Ishikawa (cell line): ENCODE measurements at regions not wholly inside any gene's neighbourhood (a gene's known extent, or its start where the extent isn't known, plus 50 kb on each side); places are given as distances from the start of the nearest gene placed in this dataset.

Experiments
- CREB1 ChIP-seq: IDR thresholded peaks from 2 replicates; pipeline ENCODE4 v1.6.1; 2012; ENCODE audit warnings: low read depth
- EGR1 ChIP-seq: IDR thresholded peaks from 2 replicates; pipeline ENCODE4 v1.6.1; 2012
- EP300 ChIP-seq: IDR thresholded peaks from 2 replicates; pipeline ENCODE4 v1.6.1; 2012; ENCODE audit warnings: borderline replicate concordance
- FOXM1 ChIP-seq: IDR thresholded peaks from 2 replicates; pipeline ENCODE4 v1.6.1; 2012; ENCODE audit warnings: low read depth, borderline replicate concordance
- RAD21 ChIP-seq: IDR thresholded peaks from 2 replicates; pipeline ENCODE4 v1.6.1; 2012; ENCODE audit warnings: low read depth

- TF ChIP-seq CREB1 (no peak), EGR1 (no peak), EP300 (no peak), FOXM1 (no peak), RAD21 (no peak)
Observed at GRCh38 chr3:5606884-5607472, 419.5 kb downstream of the EDEM1 start.
